Dendritic cell treated with granulocyte-macrophage colony-stimulating factor and Interleukin-4, amounts not matched to agents 40 ng/mL and 50 ng/mL, for 4 days (primary cell): ENCODE measurements at regions not wholly inside any gene's neighbourhood (a gene's known extent, or its start where the extent isn't known, plus 50 kb on each side); places are given as distances from the start of the nearest gene placed in this dataset.
A peak's percentile ranks its signal among the peaks of the same experiment; 100 is the strongest.

ENCODE experiments used
- H3K27ac Mint-ChIP-seq: one replicate; pipeline ENCODE4 v1.8.0; 2022; ENCODE audit warnings: mild to moderate bottlenecking, mixed read lengths
- H3K27me3 Mint-ChIP-seq: one replicate; pipeline ENCODE4 v1.8.0; 2022; ENCODE audit warnings: mild to moderate bottlenecking, mixed read lengths
- H3K36me3 Mint-ChIP-seq: one replicate; pipeline ENCODE4 v1.8.0; 2022; ENCODE audit warnings: low read depth, mixed read lengths
- H3K4me1 Mint-ChIP-seq: one replicate; pipeline ENCODE4 v1.8.0; 2022; ENCODE audit warnings: low read depth, mixed read lengths
- H3K4me3 Mint-ChIP-seq: one replicate; pipeline ENCODE4 v1.8.0; 2022; ENCODE audit warnings: mild to moderate bottlenecking, moderate library complexity, mixed read lengths
- H3K9me3 Mint-ChIP-seq: one replicate; pipeline ENCODE4 v1.8.0; 2022; ENCODE audit warnings: mixed read lengths
- intact Hi-C: fragments of 100-400 bp; cut with micrococcal nuclease; formaldehyde crosslinking; loops from one replicate; pipeline ENCODE4 v1.15.0; 2022

DNA sequence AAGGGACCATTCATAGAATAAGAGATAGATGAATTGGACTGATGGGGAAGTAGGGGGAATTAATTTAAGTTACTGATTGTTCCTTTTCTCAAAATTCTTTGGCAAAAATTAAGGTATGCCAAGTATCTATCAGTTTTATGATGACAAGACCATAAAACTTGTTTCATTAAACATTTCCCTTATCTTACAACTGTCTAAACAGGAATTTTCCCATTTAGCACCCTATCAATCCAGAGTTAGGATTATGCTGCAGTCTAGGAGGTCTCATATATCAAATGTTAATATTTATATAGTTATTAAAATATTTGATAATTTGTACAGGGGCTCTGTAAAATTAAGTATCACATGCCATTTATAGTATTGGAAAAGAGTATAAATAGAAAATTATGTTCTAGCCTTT lies 51.5 kb upstream of the ARID1B start:
- peaks cover 16% of the 10 kb centered on the region for H3K4me1 Mint-ChIP-seq

DNA sequence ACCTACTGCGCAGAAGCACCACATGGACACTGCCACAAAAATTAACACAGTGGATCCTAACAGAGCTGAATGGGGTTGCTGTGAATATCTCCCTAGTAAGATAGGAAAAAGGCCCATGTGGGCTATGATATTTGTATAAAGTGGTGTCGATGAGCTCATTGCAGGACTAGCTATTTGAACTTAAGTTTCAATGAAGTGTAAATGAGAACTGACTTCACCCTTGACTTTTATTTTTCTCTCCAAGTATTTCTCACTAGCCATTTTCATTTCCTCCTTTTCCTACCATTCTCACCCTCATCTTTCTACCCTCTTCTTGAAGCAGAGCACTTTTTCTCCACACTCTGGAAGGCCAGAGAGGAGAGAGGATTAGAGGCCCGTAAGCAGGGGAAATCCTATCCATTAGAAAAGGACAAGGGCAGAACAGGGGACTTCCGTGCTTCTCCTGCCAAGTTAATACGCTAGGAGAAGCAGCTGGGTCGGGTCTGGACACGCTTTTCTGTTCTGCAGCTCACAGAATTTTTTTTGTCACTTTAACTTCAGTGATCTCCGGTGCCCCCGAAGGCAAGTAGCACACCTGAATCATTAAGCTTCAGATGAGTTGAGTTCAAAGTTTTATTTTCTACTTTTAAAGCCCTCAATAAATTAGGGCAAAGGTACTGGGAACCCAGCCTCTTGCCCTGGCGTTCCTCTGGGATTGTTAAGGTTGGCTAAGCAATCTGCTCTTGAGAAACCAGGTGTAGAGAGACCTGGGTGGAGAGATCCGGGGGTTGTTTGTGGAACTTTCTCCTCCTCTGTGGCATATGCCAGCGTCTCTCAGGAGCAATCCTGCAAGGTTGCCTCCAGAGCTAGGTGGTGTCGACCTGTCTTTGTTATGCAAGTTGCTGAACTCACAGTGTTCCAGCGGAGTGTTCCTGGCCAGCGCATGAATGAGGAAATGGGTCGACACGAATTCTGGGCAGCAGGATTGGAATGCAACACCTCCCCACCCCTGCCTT lies 56.2 kb upstream of the ARID1B start:
- H3K9me3 Mint-ChIP-seq, result no peaks in the 10 kb centered on the region
- no peaks in the 10 kb centered on the region for H3K27me3 Mint-ChIP-seq
- no peaks in the 10 kb centered on the region for H3K36me3 Mint-ChIP-seq
- H3K4me1 Mint-ChIP-seq, result peaks cover 31% of the 10 kb centered on the region
- intact Hi-C loops, result loop anchor here (5.0 kb wide), 1 partner anchor 34 kb away; no protein-coding TSS in a partner anchor
- H3K27ac Mint-ChIP-seq, result peak overlapping the region; percentile 81
- no peak overlapping the region for H3K4me3 Mint-ChIP-seq

More for the DNA sequence above, 51.5 kb upstream of the ARID1B start:
- Mint-ChIP-seq H3K27ac (no peak overlapping the region), H3K4me3 (no peak overlapping the region), H3K36me3 (no peaks in the 10 kb centered on the region), H3K9me3 (no peaks in the 10 kb centered on the region), H3K27me3 (no peaks in the 10 kb centered on the region)
- intact Hi-C loops, result no loop called here

DNA sequence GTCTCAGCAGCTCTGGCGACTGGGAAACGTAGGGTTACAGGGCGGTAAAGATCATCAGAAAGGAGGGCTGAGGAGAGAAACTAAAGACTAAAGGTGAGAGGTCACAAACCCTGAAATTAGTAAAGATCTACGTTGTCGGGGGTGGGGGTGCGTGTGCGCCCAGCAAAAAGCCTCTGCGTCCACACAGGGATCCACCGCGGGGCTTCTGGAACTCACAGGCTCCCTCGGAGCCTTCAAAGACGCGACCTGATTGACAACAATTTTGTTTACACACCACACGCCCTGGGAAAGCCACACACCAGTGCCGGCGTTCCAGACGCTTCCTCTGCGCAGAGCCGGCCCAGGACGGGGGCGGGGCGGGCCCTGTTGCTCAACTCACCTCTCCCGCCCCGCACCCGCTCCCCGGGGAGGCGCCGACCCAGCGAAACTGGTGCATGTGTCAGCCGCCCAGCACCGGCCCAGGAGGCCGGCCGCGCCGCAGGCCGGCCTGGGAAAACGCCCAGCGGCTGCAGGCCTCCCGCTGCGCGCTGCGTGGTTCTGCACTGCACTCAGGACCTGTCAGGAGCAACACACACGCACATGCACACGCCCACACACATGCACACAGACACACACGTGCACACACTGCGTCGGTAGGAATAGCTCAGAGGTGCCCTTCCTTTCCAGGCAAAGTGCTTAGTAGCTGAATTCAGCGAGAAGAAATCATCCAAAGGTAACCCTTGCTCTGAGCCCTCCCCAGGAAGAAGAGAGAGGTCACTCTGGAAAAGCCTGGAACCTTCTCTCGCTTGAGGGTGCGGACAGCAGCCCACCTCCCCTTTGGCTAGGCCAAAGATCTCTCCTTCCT lies 57.2 kb upstream of the ARID1B start:
- no peaks in the 10 kb centered on the region for H3K27me3 Mint-ChIP-seq
- H3K4me3 Mint-ChIP-seq, result peak overlapping the region; percentile 65
- H3K27ac Mint-ChIP-seq, result peak overlapping the region; percentile 81
- intact Hi-C loops, result loop anchor here (5.0 kb wide), 1 partner anchor 33 kb away; no protein-coding TSS in a partner anchor
- no peaks in the 10 kb centered on the region for H3K9me3 Mint-ChIP-seq
- peaks cover 30% of the 10 kb centered on the region for H3K4me1 Mint-ChIP-seq
- no peaks in the 10 kb centered on the region for H3K36me3 Mint-ChIP-seq

DNA sequence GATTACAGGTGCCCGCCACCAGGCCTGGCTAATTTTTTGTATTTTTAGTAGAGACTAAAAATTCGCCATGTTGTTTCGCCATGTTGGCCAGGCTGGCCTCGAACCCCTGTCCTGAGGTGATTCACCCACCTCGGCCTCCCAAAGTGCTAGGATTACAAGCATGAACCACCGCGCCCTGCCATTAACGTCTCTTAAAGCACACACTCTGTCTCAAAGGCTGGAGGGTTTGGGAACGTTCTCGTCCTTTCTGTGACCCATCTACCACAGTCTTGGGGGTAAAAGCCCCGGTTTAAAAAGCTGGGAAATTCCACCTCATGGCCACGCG lies 57.8 kb upstream of the ARID1B start:
- intact Hi-C loops, result no loop called here
- Mint-ChIP-seq H3K36me3 (no peaks in the 10 kb centered on the region), H3K27me3 (no peaks in the 10 kb centered on the region), H3K9me3 (no peaks in the 10 kb centered on the region), H3K4me3 (peak overlapping the region; percentile 65), H3K4me1 (peaks cover 25% of the 10 kb centered on the region), H3K27ac (peak overlapping the region; percentile 81)

DNA sequence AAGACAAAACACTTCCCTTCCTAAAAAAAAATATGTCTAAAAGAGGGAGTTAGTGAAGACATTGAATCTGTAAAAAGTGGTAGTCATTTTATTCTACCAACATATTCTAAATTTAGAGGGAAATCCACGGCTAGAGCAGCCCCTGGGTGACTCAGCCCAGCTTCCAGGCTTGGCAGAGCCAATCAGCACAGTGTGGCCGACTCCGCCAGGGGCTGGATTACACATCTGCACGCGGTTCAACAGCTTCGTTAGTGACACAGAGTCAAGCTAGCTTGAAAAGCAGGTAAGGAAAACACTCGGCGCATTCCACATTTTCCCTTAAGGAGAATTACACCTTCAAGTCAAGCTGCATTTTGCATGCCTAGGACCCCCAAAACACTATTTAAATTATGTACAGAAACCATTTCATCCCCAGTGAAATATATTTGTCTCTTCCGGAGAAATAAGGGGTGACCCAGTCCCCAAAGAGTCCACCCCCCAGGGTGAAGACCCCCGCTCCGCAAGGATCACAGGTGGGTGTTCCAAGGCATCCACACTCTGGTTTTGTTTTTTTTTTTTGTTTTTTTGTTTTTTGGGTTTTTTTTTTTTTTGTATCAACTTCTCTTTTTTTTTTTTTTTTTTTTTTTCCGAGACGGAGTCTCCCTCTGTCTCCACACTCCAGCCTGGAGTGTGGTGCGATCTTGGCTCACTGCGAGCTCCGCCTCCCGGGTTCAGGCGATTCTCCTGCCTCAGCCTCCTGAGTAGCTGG lies 58.4 kb upstream of the ARID1B start:
- intact Hi-C loops, result no loop called here
- no peaks in the 10 kb centered on the region for H3K36me3 Mint-ChIP-seq
- peaks cover 25% of the 10 kb centered on the region for H3K4me1 Mint-ChIP-seq
- H3K27ac Mint-ChIP-seq, result peak overlapping the region; percentile 81
- H3K4me3 Mint-ChIP-seq, result peak overlapping the region; percentile 65
- H3K27me3 Mint-ChIP-seq, result peaks cover 2% of the 10 kb centered on the region
- H3K9me3 Mint-ChIP-seq, result no peaks in the 10 kb centered on the region

DNA sequence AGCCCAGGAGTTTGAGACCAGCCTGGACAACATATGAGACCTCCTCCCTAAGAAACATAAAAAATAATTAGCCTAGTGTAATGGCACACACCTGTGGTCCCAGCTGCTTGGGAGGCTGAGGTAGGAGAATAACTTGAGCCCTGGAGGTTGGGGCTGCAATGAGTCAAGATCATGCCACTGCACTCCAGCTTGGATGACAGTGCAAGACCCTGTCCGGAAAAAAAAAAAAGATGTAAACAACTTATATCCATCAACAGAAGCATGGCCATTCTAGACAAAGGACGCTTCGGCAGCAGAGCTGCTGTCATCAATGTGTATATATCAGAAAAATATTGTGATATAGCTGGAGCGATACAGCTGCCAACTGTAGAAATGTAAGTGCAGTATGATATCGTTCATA lies 59.6 kb upstream of the ARID1B start:
- intact Hi-C loops, result no loop called here
- no peak overlapping the region for H3K4me3 Mint-ChIP-seq
- no peaks in the 10 kb centered on the region for H3K9me3 Mint-ChIP-seq

DNA sequence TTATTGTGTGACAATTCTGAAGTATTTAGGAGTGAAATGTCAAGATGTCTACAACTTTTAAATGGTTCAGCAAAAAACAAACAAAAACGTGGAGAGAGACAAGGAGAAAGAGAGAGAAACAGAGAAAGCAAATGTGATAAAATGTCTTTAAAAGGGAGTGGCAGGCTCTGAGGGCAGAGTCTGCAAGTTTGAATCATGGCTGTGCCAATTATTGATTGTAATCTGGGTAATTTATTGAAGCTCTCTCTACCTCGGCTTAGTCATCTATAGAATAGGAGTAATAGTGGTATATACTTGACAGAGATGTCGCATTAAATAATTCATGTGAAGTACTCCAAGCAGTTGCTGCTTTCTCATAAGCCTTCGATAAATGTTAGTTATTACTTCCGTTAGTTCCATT lies 61.3 kb upstream of the ARID1B start:
- H3K27me3 Mint-ChIP-seq, result peaks cover 2% of the 10 kb centered on the region
- no peaks in the 10 kb centered on the region for H3K36me3 Mint-ChIP-seq
- no peak overlapping the region for H3K4me3 Mint-ChIP-seq
- intact Hi-C loops, result no loop called here
- H3K4me1 Mint-ChIP-seq, result peaks cover 24% of the 10 kb centered on the region
- no peak overlapping the region for H3K27ac Mint-ChIP-seq
- no peaks in the 10 kb centered on the region for H3K9me3 Mint-ChIP-seq

More for the DNA sequence above, 59.6 kb upstream of the ARID1B start:
- peaks cover 28% of the 10 kb centered on the region for H3K4me1 Mint-ChIP-seq
- H3K27ac Mint-ChIP-seq, result no peak overlapping the region
- H3K36me3 Mint-ChIP-seq, result no peaks in the 10 kb centered on the region
- H3K27me3 Mint-ChIP-seq, result peaks cover 2% of the 10 kb centered on the region

DNA sequence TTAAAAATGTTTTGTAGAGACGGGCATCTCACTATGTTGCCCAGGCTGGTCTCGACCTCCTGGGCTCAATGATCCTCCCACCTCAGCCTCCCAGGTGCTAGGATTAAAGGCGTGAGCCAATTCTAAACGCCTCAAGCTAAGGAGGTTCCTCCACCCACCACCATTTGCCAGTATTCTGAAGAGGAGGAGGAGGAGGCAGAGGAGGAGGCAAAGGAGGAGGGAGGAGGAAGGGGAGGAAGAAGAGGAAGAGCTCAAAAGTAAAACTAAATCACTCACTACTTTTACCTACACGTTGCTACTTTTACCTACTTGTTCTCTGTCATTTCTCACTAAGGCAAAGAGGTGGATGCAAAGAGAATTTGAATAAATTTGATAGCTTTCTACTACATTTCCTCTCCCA lies 63.6 kb upstream of the ARID1B start:
- Mint-ChIP-seq H3K36me3 (no peaks in the 10 kb centered on the region), H3K9me3 (no peaks in the 10 kb centered on the region), H3K27me3 (peaks cover 2% of the 10 kb centered on the region), H3K27ac (no peak overlapping the region), H3K4me1 (peaks cover 15% of the 10 kb centered on the region), H3K4me3 (no peak overlapping the region)
- intact Hi-C loops, result no loop called here

DNA sequence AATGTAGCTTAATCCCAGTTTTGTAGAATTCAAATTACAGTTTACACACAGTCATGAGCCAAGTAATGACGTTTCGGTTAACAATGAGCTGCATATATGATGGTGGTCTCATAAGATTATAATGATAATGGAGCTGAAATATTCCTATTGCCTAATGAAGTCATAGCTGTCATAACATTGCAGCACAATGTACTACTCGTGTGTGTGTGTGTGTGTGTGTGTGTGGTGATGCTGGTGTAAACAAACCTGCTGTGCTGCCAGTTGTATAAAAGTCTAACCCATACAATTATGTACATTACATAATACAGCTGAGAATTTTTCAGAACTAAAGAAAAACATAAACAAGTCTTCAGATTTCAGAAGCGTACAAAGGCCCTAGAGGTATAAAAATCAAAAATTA lies 66.7 kb upstream of the ARID1B start:
- H3K36me3 Mint-ChIP-seq, result no peaks in the 10 kb centered on the region
- H3K4me3 Mint-ChIP-seq, result no peak overlapping the region
- intact Hi-C loops, result no loop called here
- no peak overlapping the region for H3K27ac Mint-ChIP-seq
- no peaks in the 10 kb centered on the region for H3K9me3 Mint-ChIP-seq
- peaks cover 4% of the 10 kb centered on the region for H3K27me3 Mint-ChIP-seq
- H3K4me1 Mint-ChIP-seq, result peaks cover 15% of the 10 kb centered on the region

DNA sequence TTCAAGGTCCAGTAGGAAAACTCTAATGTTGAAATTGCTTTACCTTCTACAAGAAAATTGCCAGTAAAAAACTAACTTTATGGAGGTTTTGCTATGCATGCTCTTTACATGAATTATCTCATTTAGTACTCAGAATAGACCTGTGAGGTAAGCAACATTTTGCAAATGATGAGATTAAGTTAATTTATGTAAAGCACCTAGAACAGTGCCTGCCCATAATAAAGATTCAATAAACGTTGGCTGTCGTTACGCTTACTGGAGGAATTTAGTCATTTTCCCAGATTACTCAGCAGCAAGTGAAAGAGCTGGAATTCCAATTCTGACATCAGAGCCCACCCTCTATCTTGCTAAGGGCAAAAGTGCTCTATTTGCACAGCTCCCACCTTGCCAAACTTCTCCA lies 69.4 kb upstream of the ARID1B start:
- Mint-ChIP-seq H3K36me3 (no peaks in the 10 kb centered on the region), H3K9me3 (no peaks in the 10 kb centered on the region), H3K27ac (no peak overlapping the region), H3K4me1 (peaks cover 15% of the 10 kb centered on the region), H3K4me3 (no peak overlapping the region), H3K27me3 (peaks cover 2% of the 10 kb centered on the region)
- intact Hi-C loops, result no loop called here

DNA sequence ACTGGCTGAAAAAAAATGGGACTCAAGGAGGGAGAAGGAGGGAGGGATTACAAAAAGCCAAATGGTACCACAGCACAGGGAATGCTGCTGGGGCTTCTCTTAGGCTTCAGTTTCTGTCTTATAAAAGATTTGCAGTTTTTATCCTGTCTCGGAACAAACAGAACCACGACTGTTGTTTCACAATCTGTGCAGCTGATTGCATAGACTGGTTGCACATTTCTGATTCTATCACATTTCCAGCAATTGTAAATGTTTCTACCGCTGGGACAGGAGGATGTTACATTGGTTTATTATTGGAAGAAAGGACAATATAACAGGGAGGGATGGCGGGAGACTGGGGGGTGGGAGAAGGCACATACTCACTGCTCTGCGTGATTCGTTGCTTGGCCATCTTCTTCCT lies 73.5 kb upstream of the ARID1B start:
- Mint-ChIP-seq H3K36me3 (no peaks in the 10 kb centered on the region), H3K9me3 (no peaks in the 10 kb centered on the region), H3K27me3 (peaks cover 5% of the 10 kb centered on the region), H3K4me1 (peaks cover 9% of the 10 kb centered on the region), H3K27ac (no peak overlapping the region), H3K4me3 (no peak overlapping the region)
- intact Hi-C loops, result no loop called here

DNA sequence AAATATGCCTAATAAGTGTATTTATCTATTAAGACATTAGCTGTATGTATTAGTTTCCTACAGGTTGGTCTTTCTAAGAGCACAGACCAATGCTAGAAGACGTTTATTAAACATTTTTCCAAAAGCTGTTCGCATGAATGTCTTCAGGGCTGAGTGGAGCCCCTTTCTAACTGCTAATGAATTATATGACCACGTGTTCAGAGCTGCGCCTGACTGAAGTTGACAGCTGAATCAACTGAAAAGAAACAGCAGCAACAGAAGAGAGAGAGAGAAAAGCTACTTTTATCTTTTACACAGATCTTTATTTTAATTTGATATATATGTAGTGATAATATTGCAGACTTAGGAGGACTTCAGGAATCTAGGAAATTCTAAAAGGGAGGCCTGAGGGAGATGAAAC lies 75.2 kb upstream of the ARID1B start:
- no peaks in the 10 kb centered on the region for H3K9me3 Mint-ChIP-seq
- intact Hi-C loops, result no loop called here
- H3K27ac Mint-ChIP-seq, result no peak overlapping the region

DNA sequence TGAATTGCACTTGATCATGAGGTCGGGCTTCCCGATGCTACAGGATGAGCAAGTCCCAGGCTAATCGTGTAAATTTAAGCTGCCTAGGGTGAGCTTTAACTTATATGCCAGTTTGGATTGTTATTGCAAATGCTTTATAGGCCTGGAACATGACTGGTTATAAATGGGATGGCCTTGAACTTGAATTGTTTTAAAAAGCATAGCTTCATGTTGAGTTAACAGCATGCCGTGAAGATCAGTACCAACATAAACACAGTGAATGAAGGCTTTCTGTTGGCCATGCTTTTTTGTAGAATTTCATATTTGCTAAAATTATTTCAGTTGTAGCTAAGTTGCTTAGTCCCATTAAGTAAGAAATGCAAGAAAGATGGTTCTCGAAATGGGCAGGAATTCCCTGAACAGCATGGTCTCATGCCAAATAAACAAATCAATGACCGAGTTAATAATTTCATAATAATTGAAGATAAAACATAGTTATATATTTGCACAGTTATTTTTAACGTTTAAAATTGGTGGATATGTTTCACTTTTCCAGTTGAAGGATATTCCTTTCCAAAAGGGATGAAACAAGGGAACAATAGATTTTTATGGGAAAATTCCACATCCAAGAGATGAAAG lies 76.6 kb upstream of the ARID1B start:
- intact Hi-C loops, result no loop called here
- peaks cover 7% of the 10 kb centered on the region for H3K27me3 Mint-ChIP-seq
- H3K36me3 Mint-ChIP-seq, result no peaks in the 10 kb centered on the region
- no peak overlapping the region for H3K27ac Mint-ChIP-seq
- H3K4me1 Mint-ChIP-seq, result peaks cover 34% of the 10 kb centered on the region
- H3K4me3 Mint-ChIP-seq, result no peak overlapping the region
- no peaks in the 10 kb centered on the region for H3K9me3 Mint-ChIP-seq

More for the DNA sequence above, 75.2 kb upstream of the ARID1B start:
- Mint-ChIP-seq H3K27me3 (peaks cover 5% of the 10 kb centered on the region), H3K36me3 (no peaks in the 10 kb centered on the region), H3K4me1 (peaks cover 27% of the 10 kb centered on the region), H3K4me3 (no peak overlapping the region)
